Fibroblast of villous mesenchyme (primary cell): ENCODE measurements at regions not wholly inside any gene's neighbourhood (a gene's known extent, or its start where the extent isn't known, plus 50 kb on each side); places are given as distances from the start of the nearest gene placed in this dataset.
A peak's percentile ranks its signal among the peaks of the same experiment; 100 is the strongest.

Experiments
- DNase-seq: peaks from one replicate; pipeline ENCODE4 v3.0.0-alpha.2; 2010; ENCODE audit warnings: low read depth
- H3K4me3 ChIP-seq: 2 replicates; pipeline ENCODE4 v1.5.1; 2011; ENCODE audit warnings: low read depth, mild to moderate bottlenecking, low read length
- TF ChIP-seq, protein P1 (sequence below): IDR thresholded peaks from 2 replicates; pipeline ENCODE4 v1.5.1; 2012; ENCODE audit warnings: low read depth, mild to moderate bottlenecking, low read length; ENCODE audit not compliant: insufficient read depth

DNA sequence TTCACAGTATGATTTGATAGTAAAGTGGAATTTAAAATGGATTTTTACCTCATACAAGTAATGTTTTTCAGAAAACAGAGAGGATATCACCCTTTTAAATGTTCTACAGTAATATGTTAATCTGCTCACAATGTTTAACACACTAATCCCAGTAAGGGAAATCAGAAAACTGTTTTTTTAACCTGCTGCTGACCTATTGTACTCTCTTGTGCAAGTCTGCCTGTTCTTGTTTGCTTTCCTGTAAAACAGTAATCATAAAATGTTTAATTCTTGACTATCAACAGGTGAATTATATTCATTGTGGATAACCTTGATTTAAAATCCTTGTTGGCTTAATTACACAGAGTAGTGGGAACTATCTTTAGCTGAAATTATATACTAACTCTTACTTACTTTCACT is 126.4 kb downstream of the GNAT3 start:
- H3K4me3 ChIP-seq, result no peak overlapping the region
- TF ChIP-seq, protein P1, sequence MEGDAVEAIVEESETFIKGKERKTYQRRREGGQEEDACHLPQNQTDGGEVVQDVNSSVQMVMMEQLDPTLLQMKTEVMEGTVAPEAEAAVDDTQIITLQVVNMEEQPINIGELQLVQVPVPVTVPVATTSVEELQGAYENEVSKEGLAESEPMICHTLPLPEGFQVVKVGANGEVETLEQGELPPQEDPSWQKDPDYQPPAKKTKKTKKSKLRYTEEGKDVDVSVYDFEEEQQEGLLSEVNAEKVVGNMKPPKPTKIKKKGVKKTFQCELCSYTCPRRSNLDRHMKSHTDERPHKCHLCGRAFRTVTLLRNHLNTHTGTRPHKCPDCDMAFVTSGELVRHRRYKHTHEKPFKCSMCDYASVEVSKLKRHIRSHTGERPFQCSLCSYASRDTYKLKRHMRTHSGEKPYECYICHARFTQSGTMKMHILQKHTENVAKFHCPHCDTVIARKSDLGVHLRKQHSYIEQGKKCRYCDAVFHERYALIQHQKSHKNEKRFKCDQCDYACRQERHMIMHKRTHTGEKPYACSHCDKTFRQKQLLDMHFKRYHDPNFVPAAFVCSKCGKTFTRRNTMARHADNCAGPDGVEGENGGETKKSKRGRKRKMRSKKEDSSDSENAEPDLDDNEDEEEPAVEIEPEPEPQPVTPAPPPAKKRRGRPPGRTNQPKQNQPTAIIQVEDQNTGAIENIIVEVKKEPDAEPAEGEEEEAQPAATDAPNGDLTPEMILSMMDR, result no peak
- DNase-seq, result peak; percentile 78

DNA sequence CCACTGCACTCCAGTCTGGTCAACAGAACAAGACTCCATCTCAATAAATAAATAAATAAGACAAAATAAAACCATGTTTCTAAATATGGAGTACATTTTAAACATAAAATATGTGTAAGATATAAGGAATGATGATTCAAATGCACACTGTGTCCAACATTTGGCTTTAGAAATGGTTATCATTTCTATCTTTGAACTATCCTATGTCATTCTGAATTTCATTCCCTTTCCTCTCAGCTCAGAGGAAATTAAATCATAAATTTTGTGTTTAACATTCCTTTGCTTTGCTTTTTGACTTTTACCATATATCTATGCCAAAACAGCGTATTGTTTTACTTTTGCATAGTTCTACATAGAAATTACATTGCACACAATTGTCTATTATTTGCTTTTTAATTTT is 130.9 kb downstream of the GNAT3 start:
- DNase-seq, result no peak
- TF ChIP-seq, protein P1, result no peak
- H3K4me3 ChIP-seq, result no peak overlapping the region

DNA sequence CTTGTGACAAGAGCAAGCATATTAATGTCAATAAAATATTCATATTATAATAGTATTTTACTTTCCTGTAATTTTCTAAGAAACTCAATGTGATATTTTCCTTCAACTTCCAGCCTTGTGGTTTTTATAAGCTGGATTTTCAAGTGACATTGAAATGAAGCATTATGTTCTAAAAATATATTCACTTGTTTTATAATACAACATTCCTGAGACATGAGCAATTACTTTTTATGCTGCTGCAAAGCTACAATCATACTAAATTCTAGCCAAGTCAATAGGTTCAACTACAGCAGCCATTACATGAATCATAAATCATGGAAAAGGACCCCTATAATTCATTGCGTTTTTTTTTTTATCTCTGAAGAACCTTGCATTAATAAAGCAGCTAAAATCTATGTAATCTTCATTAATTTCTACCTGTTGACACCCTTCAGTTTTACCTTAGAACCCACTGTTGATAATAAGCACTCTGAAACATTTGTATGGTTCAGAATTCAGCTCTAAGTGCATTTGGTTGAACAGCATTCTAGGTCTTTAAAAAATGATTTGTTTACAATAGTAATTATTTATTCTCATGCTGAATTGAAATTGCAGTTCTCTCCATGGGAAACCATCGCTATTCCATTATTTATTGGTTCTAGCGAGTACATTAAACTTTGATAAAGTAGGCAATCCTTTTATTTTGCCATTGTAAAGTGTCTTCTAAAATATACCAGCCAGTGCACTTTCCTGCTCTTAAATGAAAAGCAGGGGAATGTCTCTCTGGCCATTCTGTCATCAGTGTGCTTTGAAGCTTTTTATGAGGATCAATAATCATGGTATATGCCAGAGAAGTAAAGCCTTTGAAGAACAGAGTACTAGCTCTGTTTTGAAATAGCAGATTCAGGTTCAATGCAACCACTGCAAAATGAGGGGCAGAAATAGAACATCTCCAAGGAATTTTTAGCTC is 132.6 kb downstream of the GNAT3 start:
- TF ChIP-seq, protein P1, result no peak
- DNase-seq, result peak; percentile 61
- no peak overlapping the region for H3K4me3 ChIP-seq

DNA sequence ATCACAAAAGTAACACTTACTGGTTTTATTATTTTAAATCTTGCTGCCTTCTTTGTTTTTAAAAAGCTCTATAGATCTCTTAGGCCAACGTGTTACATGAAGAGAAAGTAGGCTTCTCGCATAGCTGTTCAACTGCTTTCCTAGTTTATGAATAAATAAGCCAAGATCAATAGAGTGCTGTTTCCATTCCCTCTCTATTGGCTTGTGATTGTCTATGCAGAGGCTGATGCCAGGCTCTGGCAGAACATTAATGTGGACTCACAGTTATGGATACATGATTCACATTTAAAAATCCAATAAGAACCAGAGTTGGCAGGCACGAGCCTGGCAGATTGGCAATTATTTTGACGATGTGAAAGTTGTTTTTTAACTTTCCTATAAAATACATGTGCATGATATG is 137.5 kb downstream of the GNAT3 start:
- DNase-seq, result no peak
- TF ChIP-seq, protein P1, result no peak
- no peak overlapping the region for H3K4me3 ChIP-seq

DNA sequence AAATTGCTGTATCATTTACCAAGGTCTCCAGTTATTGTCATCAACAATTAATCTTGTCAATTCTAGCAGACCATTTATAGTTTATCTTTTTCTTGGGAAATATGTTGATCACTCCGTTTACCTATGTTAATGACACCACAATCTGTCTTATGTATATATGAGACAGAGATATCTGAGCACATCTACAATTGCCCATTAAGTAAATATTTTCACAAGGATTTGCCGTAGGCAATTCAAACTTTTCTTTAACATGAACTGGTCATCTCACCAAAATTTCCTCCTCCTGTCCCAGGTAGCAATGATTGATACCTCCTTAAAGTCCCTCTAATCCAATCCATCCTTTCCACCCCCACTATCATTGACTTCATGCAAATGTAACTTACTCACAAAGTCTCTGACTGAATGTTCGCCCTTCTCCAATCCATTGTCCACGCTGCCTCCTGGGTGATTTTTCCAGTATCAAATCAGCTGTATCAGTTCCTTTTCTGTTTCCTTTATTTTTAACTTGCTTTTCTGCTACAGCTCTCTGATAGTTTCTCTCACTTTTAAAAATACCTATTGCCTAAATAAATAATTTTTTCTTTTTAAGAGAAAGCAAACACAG is 138.3 kb downstream of the GNAT3 start:
- TF ChIP-seq, protein P1, result no peak
- DNase-seq, result no peak
- H3K4me3 ChIP-seq, result no peak overlapping the region

DNA sequence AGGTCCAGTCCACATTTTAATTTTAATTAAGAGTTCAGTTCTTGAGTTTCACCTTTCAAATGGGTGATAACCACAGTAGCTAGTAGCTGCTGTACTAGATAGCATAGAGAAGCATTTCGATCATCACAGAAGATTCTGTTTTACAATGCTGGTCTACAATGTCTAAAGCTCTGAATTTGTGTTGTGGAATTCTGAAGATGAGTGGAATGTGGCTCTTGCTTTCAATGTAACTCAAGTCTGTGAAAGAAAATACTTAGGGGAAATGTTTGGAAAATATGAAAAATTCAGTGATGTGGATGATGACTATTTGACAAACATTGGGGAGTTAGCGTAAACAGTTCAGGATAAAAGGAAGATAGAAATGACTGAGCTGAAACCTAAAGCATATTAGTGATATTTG is 139.4 kb downstream of the GNAT3 start:
- no peak overlapping the region for H3K4me3 ChIP-seq
- TF ChIP-seq, protein P1, result no peak
- DNase-seq, result peak; percentile 44
